Adrenal gland (tissue), 9 donors: ENCODE measurements at regions not wholly inside any gene's neighbourhood (a gene's known extent, or its start where the extent isn't known, plus 50 kb on each side); places are given as distances from the start of the nearest gene placed in this dataset.

Experiments
- DNase-seq, 7 donors: peaks; one replicate each; pipeline ENCODE4 v3.0.0-alpha.2; 2019 to 2020
- H3K27ac ChIP-seq, 5 donors: fragments of 200-600 bp; sonication (generic) in 4 of 5; 1 replicate in 3 of 5; 2 replicates in 2 of 5; pipeline versions ENCODE4 v1.5.1 to v1.8.0; 2016 to 2020; ENCODE audit warnings: mild to moderate bottlenecking in 1 of 5
- H3K27me3 ChIP-seq: fragments of 200-600 bp; 2 replicates; pipeline ENCODE4 v1.8.0; 2021
- H3K36me3 ChIP-seq, 2 donors: fragments of 200-600 bp; replicated peaks in 1 of 2; 1 replicate in 1 of 2; 2 replicates in 1 of 2; pipeline versions ENCODE4 v1.5.1 to v1.8.0; 2018 to 2022
- H3K4me1 ChIP-seq, 2 donors: fragments of 200-600 bp; replicated peaks in 1 of 2; 1 replicate in 1 of 2; 2 replicates in 1 of 2; pipeline versions ENCODE4 v1.5.1 to v1.8.0; 2018 to 2021
- H3K4me3 ChIP-seq, 4 donors: fragments of 200-600 bp; sonication (generic) in 3 of 4; one replicate each; pipeline ENCODE4 v1.5.1; 2016 to 2018
- H3K9me3 ChIP-seq, 3 donors: fragments of 200-600 bp; sonication (generic) in 1 of 3; replicated peaks in 1 of 3; 1 replicate in 2 of 3; 2 replicates in 1 of 3; pipeline versions ENCODE4 v1.5.1 to v1.8.0; 2016 to 2021
- POLR2A ChIP-seq, 2 donors: fragments of 450-650 bp; IDR thresholded peaks; one replicate each; pipeline ENCODE4 v1.6.1; 2017; ENCODE audit warnings: antibody characterized with exemption in 2 of 2, mild to moderate bottlenecking in 2 of 2, moderate library complexity in 1 of 2
- WGBS, 4 donors: extraction: QIAGEN DNeasy Blood & Tissue Kit in 2 of 4; methylation state at CpG; one replicate each; pipeline versions ENCODE4 v1.1.5 to v1.1.7; 2013 to 2017; 5-methylcytosine and 5-hydroxymethylcytosine counted together
- intact Hi-C, 2 donors: fragments of 100-400 bp; cut with DNase I; formaldehyde crosslinking; loops; one replicate each; pipeline versions ENCODE4 v1.14.1 to v1.15.0; 2022 to 2023
- TF ChIP-seq, protein P1 (sequence below), 6 experiments: fragments of 450-650 bp in 4 of 6; fragments of 200-600 bp in 2 of 6; sonication (generic) in 1 of 6; IDR thresholded peaks; 1 replicate in 5 of 6; 2 replicates in 1 of 6; pipeline versions ENCODE4 v1.5.1 to v1.8.0; 2016 to 2021; ENCODE audit warnings: antibody characterized with exemption in 6 of 6, mild to moderate bottlenecking in 2 of 6, moderate library complexity in 1 of 6
- donor health status: healthy with polysubstance abuse.
- donor health status: Bipolar disorder and iron deficiency.
- donor health status: DM: yes; HTN: yes; CAD: no.
- donor health status: DM: no; HTN: no; CAD: no.
- donor health status: DM: no; HTN: no; CAD: no.

GRCh38 chr20:52791091-52791490, 181.1 kb upstream of the TSHZ2 start:
- TF ChIP-seq, protein P1, sequence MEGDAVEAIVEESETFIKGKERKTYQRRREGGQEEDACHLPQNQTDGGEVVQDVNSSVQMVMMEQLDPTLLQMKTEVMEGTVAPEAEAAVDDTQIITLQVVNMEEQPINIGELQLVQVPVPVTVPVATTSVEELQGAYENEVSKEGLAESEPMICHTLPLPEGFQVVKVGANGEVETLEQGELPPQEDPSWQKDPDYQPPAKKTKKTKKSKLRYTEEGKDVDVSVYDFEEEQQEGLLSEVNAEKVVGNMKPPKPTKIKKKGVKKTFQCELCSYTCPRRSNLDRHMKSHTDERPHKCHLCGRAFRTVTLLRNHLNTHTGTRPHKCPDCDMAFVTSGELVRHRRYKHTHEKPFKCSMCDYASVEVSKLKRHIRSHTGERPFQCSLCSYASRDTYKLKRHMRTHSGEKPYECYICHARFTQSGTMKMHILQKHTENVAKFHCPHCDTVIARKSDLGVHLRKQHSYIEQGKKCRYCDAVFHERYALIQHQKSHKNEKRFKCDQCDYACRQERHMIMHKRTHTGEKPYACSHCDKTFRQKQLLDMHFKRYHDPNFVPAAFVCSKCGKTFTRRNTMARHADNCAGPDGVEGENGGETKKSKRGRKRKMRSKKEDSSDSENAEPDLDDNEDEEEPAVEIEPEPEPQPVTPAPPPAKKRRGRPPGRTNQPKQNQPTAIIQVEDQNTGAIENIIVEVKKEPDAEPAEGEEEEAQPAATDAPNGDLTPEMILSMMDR (IDR thresholded peaks at IDR 0.05): no peak
- no peak for TF ChIP-seq POLR2A (IDR thresholded peaks at IDR 0.05)
- WGBS, 4 donors: 54 to 100% (median 85%) methylated on average over 1 of the region's 1 CpG
- Histone ChIP-seq H3K27me3 (no peaks in the 10 kb centered on the region), H3K4me3 (no peak overlapping the region), H3K27ac (no peak overlapping the region), H3K9me3 (no peaks in the 10 kb centered on the region), H3K36me3 (no peaks in the 10 kb centered on the region), H3K4me1 (no peaks in the 10 kb centered on the region)
- intact Hi-C loops: no loop called here
- no peak for DNase-seq

GRCh38 chr20:52789716-52790115, 182.4 kb upstream of the TSHZ2 start:
- intact Hi-C loops: no loop called here
- no peaks in the 10 kb centered on the region for H3K4me1 ChIP-seq
- no peaks in the 10 kb centered on the region for H3K36me3 ChIP-seq
- no peak overlapping the region for H3K27ac ChIP-seq
- TF ChIP-seq POLR2A (IDR thresholded peaks at IDR 0.05): no peak
- 77 to 83% (median 79%) methylated on average over 2 of the region's 2 CpGs for WGBS, 4 donors
- H3K9me3 ChIP-seq: no peaks in the 10 kb centered on the region
- no peak for DNase-seq
- no peak overlapping the region for H3K4me3 ChIP-seq
- H3K27me3 ChIP-seq: no peaks in the 10 kb centered on the region

- DNase-seq: no peak
- TF ChIP-seq POLR2A (IDR thresholded peaks at IDR 0.05): no peak
- TF ChIP-seq, protein P1 (IDR thresholded peaks at IDR 0.05): no peak
- Histone ChIP-seq H3K4me1 (no peaks in the 10 kb centered on the region), H3K27me3 (no peaks in the 10 kb centered on the region), H3K27ac (no peak overlapping the region), H3K36me3 (no peaks in the 10 kb centered on the region), H3K9me3 (no peaks in the 10 kb centered on the region), H3K4me3 (no peak overlapping the region)
- intact Hi-C loops: no loop called here
- 79 to 86% (median 80%) methylated on average over 3 of the region's 3 CpGs for WGBS, 4 donors
These were observed 184.2 kb upstream of the TSHZ2 start for GRCh38 chr20:52787962-52788361.

DNA sequence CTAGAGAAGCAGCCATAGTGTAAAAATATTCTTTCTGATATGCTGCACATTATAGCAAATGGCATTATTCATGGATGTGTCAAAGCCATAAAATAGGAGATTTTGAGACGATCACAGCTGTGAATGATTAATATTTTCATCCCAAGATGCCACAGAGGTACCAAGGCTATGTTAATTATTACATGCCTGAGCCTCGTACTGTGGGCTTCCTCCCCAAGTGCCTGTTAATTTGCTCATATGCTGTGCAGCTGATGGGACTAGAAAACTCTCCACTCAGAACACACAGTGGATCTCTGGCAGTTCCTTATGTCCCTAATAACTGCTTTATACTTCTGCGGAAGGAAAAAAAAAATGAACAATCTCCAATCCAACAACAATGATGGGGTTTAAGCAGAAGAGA, 184.9 kb upstream of the TSHZ2 start:
- intact Hi-C loops: no loop called here
- no peak overlapping the region for H3K4me3 ChIP-seq
- WGBS, 4 donors: 61 to 74% (median 68%) methylated on average over 3 of the region's 3 CpGs

GRCh38 chr20:52785679-52786078, 186.5 kb upstream of the TSHZ2 start:
- Histone ChIP-seq H3K36me3 (no peaks in the 10 kb centered on the region), H3K4me1 (no peaks in the 10 kb centered on the region), H3K27me3 (no peaks in the 10 kb centered on the region), H3K4me3 (no peak overlapping the region), H3K9me3 (no peaks in the 10 kb centered on the region), H3K27ac (no peak overlapping the region)
- WGBS, 4 donors: 67 to 76% (median 72%) methylated on average over 6 of the region's 6 CpGs
- TF ChIP-seq, protein P1 (IDR thresholded peaks at IDR 0.05): no peak
- intact Hi-C loops: no loop called here
- DNase-seq: peak in 1 of 7 donors; percentile 23

More for the DNA sequence above, 184.9 kb upstream of the TSHZ2 start:
- H3K27me3 ChIP-seq: no peaks in the 10 kb centered on the region
- no peak for TF ChIP-seq POLR2A (IDR thresholded peaks at IDR 0.05)
- TF ChIP-seq, protein P1 (IDR thresholded peaks at IDR 0.05): no peak
- no peak for DNase-seq
- H3K4me1 ChIP-seq: no peaks in the 10 kb centered on the region
- no peaks in the 10 kb centered on the region for H3K9me3 ChIP-seq
- H3K36me3 ChIP-seq: no peaks in the 10 kb centered on the region
- no peak overlapping the region for H3K27ac ChIP-seq
